ENCODE measurements at regions not wholly inside any gene's neighbourhood (a gene's known extent, or its start where the extent isn't known, plus 50 kb on each side); places are given as distances from the start of the nearest gene placed in this dataset.
"Not testable (repeated sequence)": the region's sequence is repeated elsewhere in the genome, so short reads cannot be mapped to it uniquely, and the experiment has no call there.

- DNase-seq: no peak
Observed at GRCh38 chr2:145792745-145793144, 1272.8 kb upstream of the ZEB2 start.

GRCh38 chr2:145789636-145790035, 1269.7 kb upstream of the ZEB2 start:
- no peak for DNase-seq

GRCh38 chr2:145787597-145788361, 1267.9 kb upstream of the ZEB2 start:
- not testable (repeated sequence) for DNase-seq

- not testable (repeated sequence) for DNase-seq
Observed at GRCh38 chr2:145782607-145783006, 1262.7 kb upstream of the ZEB2 start.

- DNase-seq: no peak
Observed at GRCh38 chr2:145777914-145778313, 1258.0 kb upstream of the ZEB2 start.

- no peak for DNase-seq
Observed at GRCh38 chr2:145777297-145777696, 1257.4 kb upstream of the ZEB2 start.

- no peak for DNase-seq
Observed at GRCh38 chr2:145775591-145775990, 1255.7 kb upstream of the ZEB2 start.

- DNase-seq: no peak
Observed at GRCh38 chr2:145771525-145771924, 1251.6 kb upstream of the ZEB2 start.

GRCh38 chr2:145769011-145769716, 1249.2 kb upstream of the ZEB2 start:
- DNase-seq: no peak

- no peak for DNase-seq
Observed at GRCh38 chr2:145765874-145766273, 1246.0 kb upstream of the ZEB2 start.

GRCh38 chr2:145764631-145765030, 1244.7 kb upstream of the ZEB2 start:
- DNase-seq: no peak

GRCh38 chr2:145760781-145761649, 1241.1 kb upstream of the ZEB2 start:
- DNase-seq: no peak

- DNase-seq: no peak
Observed at GRCh38 chr2:145759228-145759915, 1239.5 kb upstream of the ZEB2 start.

- no peak for DNase-seq
Observed at GRCh38 chr2:145757503-145758246, 1237.8 kb upstream of the ZEB2 start.

- no peak for DNase-seq
Observed at GRCh38 chr2:145755019-145755837, 1235.3 kb upstream of the ZEB2 start.

GRCh38 chr2:145753966-145754365, 1234.0 kb upstream of the ZEB2 start:
- no peak for DNase-seq

- DNase-seq: no peak
Observed at GRCh38 chr2:145753041-145753608, 1233.2 kb upstream of the ZEB2 start.

- DNase-seq: no peak
Observed at GRCh38 chr2:145752091-145752806, 1232.3 kb upstream of the ZEB2 start.

- DNase-seq: no peak
Observed at GRCh38 chr2:145751629-145752028, 1231.7 kb upstream of the ZEB2 start.

- DNase-seq: no peak
Observed at GRCh38 chr2:145751155-145751554, 1231.2 kb upstream of the ZEB2 start.

All from stimulated activated naive CD4-positive, alpha-beta T cell (primary cell).